ENCODE measurements at regions not wholly inside any gene's neighbourhood (a gene's known extent, or its start where the extent isn't known, plus 50 kb on each side); places are given as distances from the start of the nearest gene placed in this dataset.

DNA sequence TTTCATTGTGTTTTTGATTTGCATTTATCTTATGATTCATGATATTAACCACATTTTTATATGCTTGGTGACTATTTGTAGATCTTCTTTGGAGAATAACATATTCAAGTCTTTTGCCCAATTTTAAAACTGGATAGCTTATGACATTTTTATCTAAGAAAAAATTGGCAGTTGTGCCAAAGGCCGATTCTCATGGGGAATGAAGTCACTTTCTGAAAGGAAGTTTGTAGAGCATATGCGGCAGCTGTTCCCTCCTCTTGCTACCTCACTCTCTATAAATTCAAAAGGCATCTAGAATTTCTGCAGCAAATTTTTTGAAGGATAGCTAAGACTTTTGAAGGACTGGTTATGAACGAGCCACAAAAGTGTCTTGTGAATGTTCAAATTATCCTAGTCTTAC is 2353.5 kb downstream of the ARAP2 start:
- H3K4me2 ChIP-seq (ENCODE audit: low read depth, low read length, poor library complexity, severe bottlenecking): no peak overlapping the region

DNA sequence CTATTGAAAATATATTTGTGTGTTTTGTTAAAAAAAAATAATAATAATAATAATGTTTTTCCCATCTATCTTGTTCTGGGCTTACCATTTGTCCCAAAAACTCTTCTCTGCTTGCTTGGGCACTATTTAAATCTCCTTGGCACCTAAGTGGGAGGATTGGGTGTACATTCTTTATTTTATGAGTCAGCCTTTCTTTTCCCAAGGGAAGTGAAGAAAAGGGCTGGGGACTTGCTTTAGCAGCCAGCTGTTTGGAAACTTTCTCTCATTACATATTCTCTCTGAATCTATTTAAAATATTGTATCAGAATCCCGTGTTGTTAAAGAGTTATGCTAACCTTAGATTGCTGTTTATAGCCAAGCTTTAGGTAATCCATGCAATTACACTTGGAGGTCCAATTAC is 2332.4 kb downstream of the ARAP2 start:
- Histone ChIP-seq H3K9me3 (ENCODE audit: insufficient read depth, low read depth, low read length) (peaks cover 16% of the 10 kb centered on the region), H3F3A (ENCODE audit: low read depth) (no peaks in the 10 kb centered on the region), H3K9me2 (replicated peaks; ENCODE audit: low read depth, low read length) (no peaks in the 10 kb centered on the region), H2AFZ (ENCODE audit: low read length) (no peak overlapping the region), H3K36me3 (ENCODE audit: insufficient read depth, low read length) (no peaks in the 10 kb centered on the region), H3K27me3 (ENCODE audit: insufficient read depth, low read length, poor library complexity, severe bottlenecking) (no peaks in the 10 kb centered on the region), H3K4me3 (ENCODE audit: low read length, poor library complexity, severe bottlenecking) (no peak overlapping the region), H3K4me1 (ENCODE audit: insufficient read depth, low read length, poor library complexity, severe bottlenecking) (no peaks in the 10 kb centered on the region), H3K4me2 (ENCODE audit: low read depth, low read length, poor library complexity, severe bottlenecking) (no peak overlapping the region), H3K9ac (ENCODE audit: low read depth, low read length, poor library complexity, severe bottlenecking) (no peak overlapping the region), H4K20me1 (ENCODE audit: insufficient read depth, low read length, poor library complexity, severe bottlenecking) (no peaks in the 10 kb centered on the region), H3K79me2 (ENCODE audit: insufficient read depth, low read length) (no peaks in the 10 kb centered on the region)
- TF ChIP-seq EZH2phosphoT487 (IDR thresholded peaks at IDR 0.05; ENCODE audit: borderline replicate concordance): no peak
- TF ChIP-seq, protein P1, sequence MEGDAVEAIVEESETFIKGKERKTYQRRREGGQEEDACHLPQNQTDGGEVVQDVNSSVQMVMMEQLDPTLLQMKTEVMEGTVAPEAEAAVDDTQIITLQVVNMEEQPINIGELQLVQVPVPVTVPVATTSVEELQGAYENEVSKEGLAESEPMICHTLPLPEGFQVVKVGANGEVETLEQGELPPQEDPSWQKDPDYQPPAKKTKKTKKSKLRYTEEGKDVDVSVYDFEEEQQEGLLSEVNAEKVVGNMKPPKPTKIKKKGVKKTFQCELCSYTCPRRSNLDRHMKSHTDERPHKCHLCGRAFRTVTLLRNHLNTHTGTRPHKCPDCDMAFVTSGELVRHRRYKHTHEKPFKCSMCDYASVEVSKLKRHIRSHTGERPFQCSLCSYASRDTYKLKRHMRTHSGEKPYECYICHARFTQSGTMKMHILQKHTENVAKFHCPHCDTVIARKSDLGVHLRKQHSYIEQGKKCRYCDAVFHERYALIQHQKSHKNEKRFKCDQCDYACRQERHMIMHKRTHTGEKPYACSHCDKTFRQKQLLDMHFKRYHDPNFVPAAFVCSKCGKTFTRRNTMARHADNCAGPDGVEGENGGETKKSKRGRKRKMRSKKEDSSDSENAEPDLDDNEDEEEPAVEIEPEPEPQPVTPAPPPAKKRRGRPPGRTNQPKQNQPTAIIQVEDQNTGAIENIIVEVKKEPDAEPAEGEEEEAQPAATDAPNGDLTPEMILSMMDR (conservative IDR thresholded peaks at IDR 0.05; ENCODE audit: low read length): no peak

More for the DNA sequence above, 2353.5 kb downstream of the ARAP2 start:
- Histone ChIP-seq H3K9me2 (replicated peaks; ENCODE audit: low read depth, low read length) (no peaks in the 10 kb centered on the region), H3F3A (ENCODE audit: low read depth) (no peaks in the 10 kb centered on the region), H3K4me1 (ENCODE audit: insufficient read depth, low read length, poor library complexity, severe bottlenecking) (no peaks in the 10 kb centered on the region), H3K9ac (ENCODE audit: low read depth, low read length, poor library complexity, severe bottlenecking) (no peak overlapping the region), H3K79me2 (ENCODE audit: insufficient read depth, low read length) (no peaks in the 10 kb centered on the region), H4K20me1 (ENCODE audit: insufficient read depth, low read length, poor library complexity, severe bottlenecking) (no peaks in the 10 kb centered on the region), H3K9me3 (ENCODE audit: insufficient read depth, low read depth, low read length) (no peaks in the 10 kb centered on the region), H3K36me3 (ENCODE audit: insufficient read depth, low read length) (no peaks in the 10 kb centered on the region), H2AFZ (ENCODE audit: low read length) (no peak overlapping the region), H3K27me3 (ENCODE audit: insufficient read depth, low read length, poor library complexity, severe bottlenecking) (no peaks in the 10 kb centered on the region), H3K4me3 (ENCODE audit: low read length, poor library complexity, severe bottlenecking) (no peak overlapping the region)
- TF ChIP-seq, protein P1 (conservative IDR thresholded peaks at IDR 0.05; ENCODE audit: low read length): no peak
- no peak for TF ChIP-seq EZH2phosphoT487 (IDR thresholded peaks at IDR 0.05; ENCODE audit: borderline replicate concordance)

DNA sequence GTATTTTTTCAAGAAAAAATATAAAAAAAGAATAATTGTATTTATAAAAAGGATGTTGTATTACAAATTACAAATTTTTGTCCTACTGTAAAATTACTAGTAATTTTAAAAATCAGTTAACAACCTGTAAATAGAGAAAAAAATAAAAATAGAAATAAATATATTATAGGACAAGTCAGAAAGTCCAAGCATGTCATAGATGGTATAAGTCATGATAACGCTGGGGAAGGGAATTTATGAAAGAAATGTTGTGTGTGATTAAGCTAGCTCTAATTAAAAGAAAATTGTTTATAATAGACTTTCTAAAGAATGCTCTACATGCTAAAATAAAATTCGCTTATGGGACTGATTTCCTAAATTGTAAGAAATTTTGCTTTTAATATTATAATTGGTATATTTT is 2329.9 kb downstream of the ARAP2 start:
- peaks cover 16% of the 10 kb centered on the region for H3K9me3 ChIP-seq (ENCODE audit: insufficient read depth, low read depth, low read length)

More for the DNA sequence above, 2329.9 kb downstream of the ARAP2 start:
- H3K36me3 ChIP-seq (ENCODE audit: insufficient read depth, low read length): no peaks in the 10 kb centered on the region
- no peak overlapping the region for H2AFZ ChIP-seq (ENCODE audit: low read length)
- H3K9ac ChIP-seq (ENCODE audit: low read depth, low read length, poor library complexity, severe bottlenecking): no peak overlapping the region
- H3K9me2 ChIP-seq (replicated peaks; ENCODE audit: low read depth, low read length): no peaks in the 10 kb centered on the region
- H3K79me2 ChIP-seq (ENCODE audit: insufficient read depth, low read length): no peaks in the 10 kb centered on the region
- TF ChIP-seq EZH2phosphoT487 (IDR thresholded peaks at IDR 0.05; ENCODE audit: borderline replicate concordance): no peak
- TF ChIP-seq, protein P1 (conservative IDR thresholded peaks at IDR 0.05; ENCODE audit: low read length): no peak
- H3K4me1 ChIP-seq (ENCODE audit: insufficient read depth, low read length, poor library complexity, severe bottlenecking): no peaks in the 10 kb centered on the region
- no peaks in the 10 kb centered on the region for H3F3A ChIP-seq (ENCODE audit: low read depth)
- no peak overlapping the region for H3K4me3 ChIP-seq (ENCODE audit: low read length, poor library complexity, severe bottlenecking)
- no peaks in the 10 kb centered on the region for H3K27me3 ChIP-seq (ENCODE audit: insufficient read depth, low read length, poor library complexity, severe bottlenecking)
- H4K20me1 ChIP-seq (ENCODE audit: insufficient read depth, low read length, poor library complexity, severe bottlenecking): no peaks in the 10 kb centered on the region
- no peak overlapping the region for H3K4me2 ChIP-seq (ENCODE audit: low read depth, low read length, poor library complexity, severe bottlenecking)

Measured in Loucy (cell line).